Tibial nerve (tissue), 3 donors: ENCODE measurements at regions not wholly inside any gene's neighbourhood (a gene's known extent, or its start where the extent isn't known, plus 50 kb on each side); places are given as distances from the start of the nearest gene placed in this dataset.

ENCODE experiments used
- CTCF ChIP-seq, 5 experiments: fragments of 200-600 bp in 3 of 5; fragments of 450-650 bp in 2 of 5; sonication (generic) in 3 of 5; IDR thresholded peaks; one replicate each; pipeline ENCODE4 v1.5.1; 2016 to 2019; ENCODE audit warnings: antibody characterized with exemption in 5 of 5, mild to moderate bottlenecking in 3 of 5, moderate library complexity in 2 of 5
- POLR2A ChIP-seq, 2 donors: fragments of 450-650 bp; IDR thresholded peaks; one replicate each; pipeline ENCODE4 v1.6.1; 2017; ENCODE audit warnings: antibody characterized with exemption in 2 of 2, mild to moderate bottlenecking in 2 of 2, moderate library complexity in 2 of 2

- TF ChIP-seq POLR2A (IDR thresholded peaks at IDR 0.05) (no peak), CTCF (IDR thresholded peaks at IDR 0.05) (no peak)
Observed at GRCh38 chr9:29625292-29625731, 2052.0 kb upstream of the C9orf72 start.
